Endothelial cell of umbilical vein (primary cell): ENCODE measurements at regions not wholly inside any gene's neighbourhood (a gene's known extent, or its start where the extent isn't known, plus 50 kb on each side); places are given as distances from the start of the nearest gene placed in this dataset.

Source experiments
- BruUV-seq: library from RNA; stranded (reverse); fragments of 400-500 nt; replicated peaks from 2 replicates; lab custom pipeline; 2021; lab: Mats Ljungman, UMichigan
- CTCF ChIA-PET: fragments of 300-600, 350-600 bp; sonication (Branson Sonifier 250); formaldehyde crosslinking; loops from one replicate; lab custom pipeline; 2021; ENCODE audit warnings: antibody characterized with exemption, inconsistent platforms; lab: Charles Lee
- POLR2A ChIA-PET: fragments of 300-600, 350-600 bp; sonication (Branson Sonifier 250); formaldehyde crosslinking; loops from one replicate; lab custom pipeline; 2021; ENCODE audit warnings: antibody characterized with exemption, inconsistent platforms; lab: Charles Lee
- DNase-seq: peaks from one replicate; pipeline ENCODE4 v3.0.0-alpha.2; 2011; ENCODE audit warnings: low read depth, low spot score
- FAIRE-seq: peaks from 2 replicates; lab custom pipeline; 2011; peaks lifted over from hg19 to GRCh38; lab: Jason Lieb, UNC
- H2AFZ ChIP-seq: 2 replicates; pipeline ENCODE4 v1.6.0; 2012; ENCODE audit warnings: low read depth, low read length, control low read depth, inconsistent platforms
- H3K27ac ChIP-seq: 2 replicates; pipeline ENCODE4 v1.5.1; 2011; ENCODE audit warnings: low read depth, mild to moderate bottlenecking, control low read depth, low read length, moderate library complexity; ENCODE audit not compliant: insufficient read depth
- H3K27me3 ChIP-seq, 2 experiments: 2 replicates each; pipeline versions ENCODE4 v1.6.0 to v1.6.1; 2011; ENCODE audit warnings: low read length in 2 of 2, mixed read lengths in 1 of 2; ENCODE audit not compliant: control insufficient read depth in 2 of 2, insufficient read depth in 2 of 2
- H3K36me3 ChIP-seq, 2 experiments: 2 replicates in 1 of 2; 3 replicates in 1 of 2; pipeline ENCODE4 v1.5.1; 2011; ENCODE audit warnings: low read length in 2 of 2, mild to moderate bottlenecking in 1 of 2, moderate library complexity in 1 of 2; ENCODE audit not compliant: control insufficient read depth in 2 of 2, insufficient read depth in 2 of 2; ENCODE audit errors: extremely low read depth in 1 of 2
- H3K4me1 ChIP-seq: 3 replicates; pipeline ENCODE4 v1.5.1; 2011; ENCODE audit warnings: mild to moderate bottlenecking, low read length; ENCODE audit not compliant: control insufficient read depth, insufficient read depth; ENCODE audit errors: extremely low read depth
- H3K4me2 ChIP-seq: 2 replicates; pipeline ENCODE4 v1.6.1; 2011; ENCODE audit warnings: low read length, control low read depth, mixed read lengths; ENCODE audit not compliant: insufficient read depth
- H3K4me3 ChIP-seq, 3 experiments: fragments of 200-600 bp in 1 of 3; sonication (generic), shearing (Covaris generic) in 1 of 3; replicated peaks in 1 of 3; 2 replicates each; pipeline ENCODE4 v1.5.1; 2011 to 2016; ENCODE audit warnings: control low read depth in 3 of 3, low read length in 3 of 3, mild to moderate bottlenecking in 2 of 3, inconsistent platforms in 1 of 3, low read depth in 1 of 3, moderate library complexity in 1 of 3; ENCODE audit not compliant: insufficient read depth in 1 of 3
- H3K79me2 ChIP-seq: 2 replicates; pipeline ENCODE4 v1.6.0; 2012; ENCODE audit warnings: low read length, inconsistent platforms; ENCODE audit not compliant: control insufficient read depth, insufficient read depth
- H3K9ac ChIP-seq: replicated peaks from 2 replicates; pipeline ENCODE3; 2011; ENCODE audit warnings: low read length, control low read depth; ENCODE audit not compliant: insufficient read depth; ENCODE audit errors: extremely low read depth
- H3K9me1 ChIP-seq: replicated peaks from 3 replicates; pipeline ENCODE4 v1.6.0; 2011; ENCODE audit warnings: mild to moderate bottlenecking, low read length; ENCODE audit not compliant: control insufficient read depth, insufficient read depth; ENCODE audit errors: extremely low read depth
- H3K9me3 ChIP-seq: replicated peaks from 2 replicates; pipeline ENCODE4 v1.5.1; 2012; ENCODE audit warnings: low read length, inconsistent platforms; ENCODE audit not compliant: control insufficient read depth, insufficient read depth
- H4K20me1 ChIP-seq: replicated peaks from 2 replicates; pipeline ENCODE3; 2011; ENCODE audit warnings: mild to moderate bottlenecking, low read length; ENCODE audit not compliant: control insufficient read depth, insufficient read depth; ENCODE audit errors: extremely low read depth
- EZH2 ChIP-seq: IDR thresholded peaks from 2 replicates; pipeline ENCODE4 v1.6.1; 2012; ENCODE audit warnings: borderline replicate concordance, low read depth, mild to moderate bottlenecking, moderate library complexity, low read length, inconsistent platforms; ENCODE audit not compliant: severe bottlenecking
- FOS ChIP-seq: IDR thresholded peaks from 2 replicates; pipeline ENCODE4 v1.6.1; 2011; ENCODE audit warnings: mild to moderate bottlenecking, low read length, moderate library complexity, borderline replicate concordance; ENCODE audit not compliant: insufficient read depth
- GATA2 ChIP-seq: IDR thresholded peaks from 2 replicates; pipeline ENCODE4 v1.7.0; 2011; ENCODE audit warnings: low read depth, mild to moderate bottlenecking, moderate library complexity, mixed read lengths, low read length; ENCODE audit not compliant: insufficient read length, insufficient read depth
- JUN ChIP-seq: IDR thresholded peaks from 2 replicates; pipeline ENCODE4 v1.6.1; 2011; ENCODE audit warnings: borderline replicate concordance, low read depth; ENCODE audit not compliant: insufficient read length, insufficient read depth
- POLR2A ChIP-seq: IDR thresholded peaks from 2 replicates; pipeline ENCODE4 v1.6.1; 2012; ENCODE audit warnings: low read depth, mild to moderate bottlenecking, control low read depth, low read length
- POLR2AphosphoS5 ChIP-seq: IDR thresholded peaks from 2 replicates; pipeline ENCODE4 v1.6.1; 2012; ENCODE audit warnings: low read depth, mild to moderate bottlenecking, control low read depth, low read length, moderate library complexity; ENCODE audit not compliant: insufficient read depth
- dilution Hi-C: fragments of 300-500 bp; cut with MboI; formaldehyde crosslinking; loops from one replicate; pipeline ENCODE4 v1.15.0; 2019; ENCODE audit warnings: low sequenced_read_pairs; ENCODE audit not compliant: extremely low pct_ligation_motif_present
- intact Hi-C: fragments of 100-400 bp; cut with micrococcal nuclease; formaldehyde crosslinking; loops from one replicate; pipeline ENCODE4 v1.10.0; 2022
- TF ChIP-seq, protein P1 (sequence below), 2 donors: IDR thresholded peaks; 1 replicate in 1 of 2; 2 replicates in 1 of 2; pipeline ENCODE4 v1.5.1; 2011; ENCODE audit warnings: low read length in 2 of 2, mild to moderate bottlenecking in 2 of 2, moderate library complexity in 2 of 2, control low read depth in 1 of 2, inconsistent platforms in 1 of 2, low read depth in 1 of 2; ENCODE audit not compliant: insufficient read depth in 1 of 2; ENCODE audit errors: extremely low read depth in 1 of 2
- TF ChIP-seq, protein P2 (sequence below): IDR thresholded peaks from 2 replicates; pipeline ENCODE4 v1.6.1; 2011; ENCODE audit not compliant: insufficient read depth, insufficient read length

DNA sequence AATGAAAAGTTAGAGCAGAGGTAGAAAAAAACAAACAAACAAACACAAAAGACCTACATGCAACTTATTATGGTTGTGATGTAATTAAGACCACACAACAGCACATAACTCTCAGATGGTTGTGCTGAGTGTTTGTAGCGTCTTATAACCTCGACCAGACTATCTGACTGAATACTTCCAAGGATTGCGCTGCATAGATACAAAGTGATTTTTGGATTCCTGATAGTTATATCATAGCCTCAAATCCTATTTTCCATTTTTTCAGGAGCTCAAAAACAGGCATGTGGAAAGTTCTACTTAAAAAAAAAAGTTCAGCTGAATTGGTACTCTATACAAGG, 236.1 kb downstream of the SPRY1 start:
- DNase-seq (no peak), FAIRE-seq (no peak)
- intact Hi-C loops (no loop called here), dilution Hi-C loops (no loop called here)
- Histone ChIP-seq H3K27ac (no peak overlapping the region), H2AFZ (no peak overlapping the region), H3K4me1 (no peaks in the 10 kb centered on the region), H3K4me3 (no peak overlapping the region), H3K4me2 (no peak overlapping the region), H3K36me3 (no peaks in the 10 kb centered on the region), H3K79me2 (no peaks in the 10 kb centered on the region), H4K20me1 (no peaks in the 10 kb centered on the region), H3K9me3 (no peaks in the 10 kb centered on the region), H3K27me3 (no peaks in the 10 kb centered on the region), H3K9ac (no peak overlapping the region), H3K9me1 (no peaks in the 10 kb centered on the region)
- TF ChIP-seq JUN (no peak), POLR2A (no peak), POLR2AphosphoS5 (no peak), FOS (no peak), GATA2 (no peak), EZH2 (no peak)
- TF ChIP-seq, protein P1, sequence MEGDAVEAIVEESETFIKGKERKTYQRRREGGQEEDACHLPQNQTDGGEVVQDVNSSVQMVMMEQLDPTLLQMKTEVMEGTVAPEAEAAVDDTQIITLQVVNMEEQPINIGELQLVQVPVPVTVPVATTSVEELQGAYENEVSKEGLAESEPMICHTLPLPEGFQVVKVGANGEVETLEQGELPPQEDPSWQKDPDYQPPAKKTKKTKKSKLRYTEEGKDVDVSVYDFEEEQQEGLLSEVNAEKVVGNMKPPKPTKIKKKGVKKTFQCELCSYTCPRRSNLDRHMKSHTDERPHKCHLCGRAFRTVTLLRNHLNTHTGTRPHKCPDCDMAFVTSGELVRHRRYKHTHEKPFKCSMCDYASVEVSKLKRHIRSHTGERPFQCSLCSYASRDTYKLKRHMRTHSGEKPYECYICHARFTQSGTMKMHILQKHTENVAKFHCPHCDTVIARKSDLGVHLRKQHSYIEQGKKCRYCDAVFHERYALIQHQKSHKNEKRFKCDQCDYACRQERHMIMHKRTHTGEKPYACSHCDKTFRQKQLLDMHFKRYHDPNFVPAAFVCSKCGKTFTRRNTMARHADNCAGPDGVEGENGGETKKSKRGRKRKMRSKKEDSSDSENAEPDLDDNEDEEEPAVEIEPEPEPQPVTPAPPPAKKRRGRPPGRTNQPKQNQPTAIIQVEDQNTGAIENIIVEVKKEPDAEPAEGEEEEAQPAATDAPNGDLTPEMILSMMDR (IDR thresholded peaks at IDR 0.05; ENCODE audit: extremely low read depth in 1 of 2, insufficient read depth in 1 of 2, low read depth in 1 of 2, low read length in 2 of 2) = no peak
- TF ChIP-seq, protein P2, sequence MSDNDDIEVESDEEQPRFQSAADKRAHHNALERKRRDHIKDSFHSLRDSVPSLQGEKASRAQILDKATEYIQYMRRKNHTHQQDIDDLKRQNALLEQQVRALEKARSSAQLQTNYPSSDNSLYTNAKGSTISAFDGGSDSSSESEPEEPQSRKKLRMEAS = no peak
- CTCF ChIA-PET = interaction anchor here (1.9 to 2.8 kb wide), 2 partner anchors 12 to 68 kb away, joined by 5 to 9 read pairs; no protein-coding TSS in a partner anchor
- POLR2A ChIA-PET = no interaction called here
- BruUV-seq = no TSS peak
